ENCODE measurements at regions not wholly inside any gene's neighbourhood (a gene's known extent, or its start where the extent isn't known, plus 50 kb on each side); places are given as distances from the start of the nearest gene placed in this dataset.
"Not testable (repeated sequence)": the region's sequence is repeated elsewhere in the genome, so short reads cannot be mapped to it uniquely, and the experiment has no call there.

DNA sequence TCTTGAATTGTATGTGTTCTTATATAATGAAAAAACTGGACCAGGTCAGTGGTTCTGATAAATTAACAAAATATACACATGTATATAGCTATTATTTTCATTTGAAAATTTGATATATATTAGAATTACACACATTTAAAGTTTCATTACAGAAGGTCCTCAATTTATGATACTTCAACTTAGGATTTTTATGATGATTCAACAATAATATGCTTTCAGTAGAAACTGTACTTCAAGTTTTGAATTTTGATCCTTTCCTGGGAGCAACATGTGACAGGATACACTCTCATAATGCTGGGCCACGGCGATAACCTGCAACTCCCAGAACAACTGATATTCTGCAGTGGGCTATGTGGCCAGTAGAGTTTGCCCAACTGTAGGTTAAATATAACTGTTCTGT is 344.7 kb downstream of the TAF11L14 start:
- no peaks in the 10 kb centered on the region for H3K4me1 ChIP-seq (ENCODE audit: control insufficient read depth, insufficient read depth, low read length)
- no peaks in the 10 kb centered on the region for H3K27me3 ChIP-seq (ENCODE audit: control insufficient read depth, insufficient read depth, low read length)
- no peak overlapping the region for H4K5ac ChIP-seq (ENCODE audit: low read depth, low read length)
- no TSS peak for BruUV-seq (replicated peaks)
- H3K9me3 ChIP-seq (ENCODE audit: control insufficient read depth, insufficient read depth, low read length): no peaks in the 10 kb centered on the region
- no peak overlapping the region for H2AK5ac ChIP-seq (ENCODE audit: low read depth, low read length)
- no peak overlapping the region for H3K4me2 ChIP-seq (ENCODE audit: low read depth, low read length)
- no peaks in the 10 kb centered on the region for H3K79me1 ChIP-seq (ENCODE audit: low read depth in 1 of 2, low read length in 2 of 2)
- H3K56ac ChIP-seq (ENCODE audit: extremely low read depth, insufficient read depth, low read length): no peak overlapping the region
- in situ Hi-C loops (cut with MboI; ENCODE audit: low sequenced_read_pairs): no loop called here
- TF ChIP-seq MXI1 (IDR thresholded peaks at IDR 0.05; ENCODE audit: borderline replicate concordance, low read depth, low read length) (no peak), MAFK (IDR thresholded peaks at IDR 0.05; ENCODE audit: low read depth, low read length) (0 out of 2 replicates have a peak, but pooled peaks have one; percentile 9)
- no peak overlapping the region for H3K4me3 ChIP-seq (ENCODE audit: insufficient read depth, low read depth, low read length)
- no peak overlapping the region for H2BK20ac ChIP-seq (ENCODE audit: low read depth, low read length)
- no peak overlapping the region for H3K18ac ChIP-seq (ENCODE audit: low read depth, low read length)
- no peak overlapping the region for H3K9ac ChIP-seq (ENCODE audit: low read depth, low read length)
- ChIA-PET CTCF (no interaction called here), POLR2A (ENCODE audit: unreplicated experiment) (no interaction called here)
- no peak for ATAC-seq (ENCODE audit: low read depth)
- no peak overlapping the region for H2BK5ac ChIP-seq (ENCODE audit: low read depth, low read length, poor library complexity, severe bottlenecking)
- dilution Hi-C loops (cut with HindIII; ENCODE audit: low sequenced_read_pairs, unreplicated experiment): no loop called here
- H3K14ac ChIP-seq (replicated peaks; ENCODE audit: low read depth, low read length): no peak overlapping the region
- H4K8ac ChIP-seq (ENCODE audit: low read depth in 2 of 2, low read length in 2 of 2): no peak overlapping the region
- no peak overlapping the region for H2BK120ac ChIP-seq (ENCODE audit: low read depth, low read length)
- H4K20me1 ChIP-seq (ENCODE audit: insufficient read depth, low read length): no peaks in the 10 kb centered on the region
- no peak overlapping the region for H2BK15ac ChIP-seq (ENCODE audit: low read depth, low read length)
- H3K4ac ChIP-seq (ENCODE audit: low read depth, low read length): no peak overlapping the region
- H4K91ac ChIP-seq (ENCODE audit: insufficient read depth, low read depth, low read length): no peak overlapping the region
- no peak overlapping the region for H3K23ac ChIP-seq (ENCODE audit: low read depth, low read length)
- intact Hi-C loops (cut with micrococcal nuclease): no loop called here
- no CpG with 5 or more reads among the region's 2 CpGs for WGBS, 2 experiments (ENCODE audit: extremely low coverage in 2 of 2, insufficient read length in 1 of 2)
- H2AK9ac ChIP-seq (replicated peaks; ENCODE audit: low read depth, low read length, poor library complexity): no peak overlapping the region
- no peak overlapping the region for H3K27ac ChIP-seq (ENCODE audit: insufficient read depth, low read length)
- H3K36me3 ChIP-seq (ENCODE audit: control insufficient read depth, insufficient read depth, low read length): no peaks in the 10 kb centered on the region
- no peaks in the 10 kb centered on the region for H3K9me1 ChIP-seq (ENCODE audit: insufficient read depth, low read length)
- no peak overlapping the region for H2AFZ ChIP-seq (replicated peaks; ENCODE audit: low read length, poor library complexity)
- DNase-seq: no peak

GRCh38 chr5:17982626-17983025 is 348.4 kb downstream of the TAF11L14 start:
- H3K9me3 ChIP-seq (ENCODE audit: control insufficient read depth, insufficient read depth, low read length); H3K18ac ChIP-seq (ENCODE audit: low read depth, low read length); H3K14ac ChIP-seq (replicated peaks; ENCODE audit: low read depth, low read length); dilution Hi-C loops (cut with HindIII; ENCODE audit: low sequenced_read_pairs, unreplicated experiment); H2BK120ac ChIP-seq (ENCODE audit: low read depth, low read length); H2BK20ac ChIP-seq (ENCODE audit: low read depth, low read length); in situ Hi-C loops (cut with MboI; ENCODE audit: low sequenced_read_pairs); DNase-seq; H2AK9ac ChIP-seq (replicated peaks; ENCODE audit: low read depth, low read length, poor library complexity); H3K4me3 ChIP-seq (ENCODE audit: insufficient read depth, low read depth, low read length); H4K91ac ChIP-seq (ENCODE audit: insufficient read depth, low read depth, low read length); H3K4me2 ChIP-seq (ENCODE audit: low read depth, low read length); H3K4ac ChIP-seq (ENCODE audit: low read depth, low read length); BruUV-seq (replicated peaks); intact Hi-C loops (cut with micrococcal nuclease); H2BK15ac ChIP-seq (ENCODE audit: low read depth, low read length); H3K56ac ChIP-seq (ENCODE audit: extremely low read depth, insufficient read depth, low read length); CTCF ChIA-PET; ATAC-seq (ENCODE audit: low read depth); POLR2A ChIA-PET (ENCODE audit: unreplicated experiment); H3K9me1 ChIP-seq (ENCODE audit: insufficient read depth, low read length); H3K23ac ChIP-seq (ENCODE audit: low read depth, low read length); H3K27me3 ChIP-seq (ENCODE audit: control insufficient read depth, insufficient read depth, low read length); H4K5ac ChIP-seq (ENCODE audit: low read depth, low read length); H2AFZ ChIP-seq (replicated peaks; ENCODE audit: low read length, poor library complexity); H2AK5ac ChIP-seq (ENCODE audit: low read depth, low read length); H3K27ac ChIP-seq (ENCODE audit: insufficient read depth, low read length); H2BK5ac ChIP-seq (ENCODE audit: low read depth, low read length, poor library complexity, severe bottlenecking); H3K36me3 ChIP-seq (ENCODE audit: control insufficient read depth, insufficient read depth, low read length); H3K9ac ChIP-seq (ENCODE audit: low read depth, low read length); H3K79me1 ChIP-seq (ENCODE audit: low read depth in 1 of 2, low read length in 2 of 2); H4K8ac ChIP-seq (ENCODE audit: low read depth in 2 of 2, low read length in 2 of 2); H3K4me1 ChIP-seq (ENCODE audit: control insufficient read depth, insufficient read depth, low read length); H4K20me1 ChIP-seq (ENCODE audit: insufficient read depth, low read length): not testable (repeated sequence)
- no CpG with 5 or more reads among the region's 3 CpGs for WGBS, 2 experiments (ENCODE audit: extremely low coverage in 2 of 2, insufficient read length in 1 of 2)

Data from IMR-90 (cell line).